ENCODE measurements at regions not wholly inside any gene's neighbourhood (a gene's known extent, or its start where the extent isn't known, plus 50 kb on each side); places are given as distances from the start of the nearest gene placed in this dataset.

DNA sequence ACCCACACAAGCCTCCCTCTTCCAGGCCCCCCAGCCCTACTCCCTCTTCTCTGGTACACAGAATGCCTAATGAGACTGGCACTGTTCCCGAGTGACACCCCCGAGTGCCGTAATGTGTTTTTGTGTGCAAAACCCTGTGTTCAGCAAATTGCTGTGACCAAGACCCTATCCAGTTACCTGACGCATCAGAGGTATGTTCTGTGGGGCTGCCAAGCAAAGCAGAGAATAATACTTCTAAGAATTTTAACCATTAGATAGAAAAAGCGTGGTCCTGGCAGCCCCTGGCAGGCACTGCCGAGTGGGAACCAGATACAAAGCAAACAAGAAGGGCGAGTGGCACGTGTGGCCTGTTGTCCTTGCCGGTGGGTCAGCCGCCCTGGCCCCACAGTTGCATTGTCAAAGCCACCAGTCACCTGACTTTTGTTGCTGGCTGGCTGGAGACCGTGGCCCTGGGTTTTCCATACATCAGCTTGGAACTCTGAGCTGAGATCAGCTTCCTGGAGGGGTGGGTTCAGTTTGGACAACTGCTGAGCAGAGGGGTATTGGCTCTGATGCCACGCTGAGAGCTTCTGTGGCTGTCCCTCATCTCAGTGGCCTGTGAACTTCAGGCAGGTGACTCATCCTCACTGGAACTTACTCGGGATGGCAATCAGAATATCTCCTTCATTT lies 69.1 kb upstream of the BRD7 start:
- TF ChIP-seq, protein P1, sequence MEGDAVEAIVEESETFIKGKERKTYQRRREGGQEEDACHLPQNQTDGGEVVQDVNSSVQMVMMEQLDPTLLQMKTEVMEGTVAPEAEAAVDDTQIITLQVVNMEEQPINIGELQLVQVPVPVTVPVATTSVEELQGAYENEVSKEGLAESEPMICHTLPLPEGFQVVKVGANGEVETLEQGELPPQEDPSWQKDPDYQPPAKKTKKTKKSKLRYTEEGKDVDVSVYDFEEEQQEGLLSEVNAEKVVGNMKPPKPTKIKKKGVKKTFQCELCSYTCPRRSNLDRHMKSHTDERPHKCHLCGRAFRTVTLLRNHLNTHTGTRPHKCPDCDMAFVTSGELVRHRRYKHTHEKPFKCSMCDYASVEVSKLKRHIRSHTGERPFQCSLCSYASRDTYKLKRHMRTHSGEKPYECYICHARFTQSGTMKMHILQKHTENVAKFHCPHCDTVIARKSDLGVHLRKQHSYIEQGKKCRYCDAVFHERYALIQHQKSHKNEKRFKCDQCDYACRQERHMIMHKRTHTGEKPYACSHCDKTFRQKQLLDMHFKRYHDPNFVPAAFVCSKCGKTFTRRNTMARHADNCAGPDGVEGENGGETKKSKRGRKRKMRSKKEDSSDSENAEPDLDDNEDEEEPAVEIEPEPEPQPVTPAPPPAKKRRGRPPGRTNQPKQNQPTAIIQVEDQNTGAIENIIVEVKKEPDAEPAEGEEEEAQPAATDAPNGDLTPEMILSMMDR (IDR thresholded peaks at IDR 0.05) = no peak
- TF ChIP-seq POLR2A (IDR thresholded peaks at IDR 0.05) = no peak
